H9 (cell line): ENCODE measurements at regions not wholly inside any gene's neighbourhood (a gene's known extent, or its start where the extent isn't known, plus 50 kb on each side); places are given as distances from the start of the nearest gene placed in this dataset.

ENCODE experiments used
- DNase-seq: peaks from one replicate; pipeline ENCODE4 v3.0.0-alpha.2; 2017
- H2AFZ ChIP-seq: one replicate; pipeline ENCODE4 v1.6.1; 2013; ENCODE audit warnings: mild to moderate bottlenecking, low read length, control low read depth, moderate library complexity
- H2AK5ac ChIP-seq: 2 replicates; pipeline ENCODE4 v1.6.1; 2013; ENCODE audit warnings: low read length, control low read depth, mixed read lengths; ENCODE audit not compliant: insufficient read length
- H2BK120ac ChIP-seq: one replicate; pipeline ENCODE4 v1.6.1; 2013; ENCODE audit warnings: low read depth, mild to moderate bottlenecking, low read length, control low read depth, inconsistent platforms; ENCODE audit not compliant: poor library complexity, severe bottlenecking
- H2BK12ac ChIP-seq: 2 replicates; pipeline ENCODE4 v1.6.1; 2013; ENCODE audit warnings: low read length, control low read depth, mixed read lengths, low read depth; ENCODE audit not compliant: insufficient read length
- H2BK15ac ChIP-seq: 2 replicates; pipeline ENCODE4 v1.6.1; 2013; ENCODE audit warnings: low read depth, low read length, control low read depth
- H2BK20ac ChIP-seq: one replicate; pipeline ENCODE4 v1.6.1; 2013; ENCODE audit warnings: low read depth, mild to moderate bottlenecking, low read length, control low read depth, inconsistent platforms; ENCODE audit not compliant: poor library complexity, severe bottlenecking
- H2BK5ac ChIP-seq: 2 replicates; pipeline ENCODE4 v1.6.1; 2013; ENCODE audit warnings: low read length, control low read depth, mixed read lengths; ENCODE audit not compliant: insufficient read length
- H3K14ac ChIP-seq: 2 replicates; pipeline ENCODE4 v1.6.1; 2013; ENCODE audit warnings: low read length, control low read depth; ENCODE audit not compliant: insufficient read depth
- H3K18ac ChIP-seq: 2 replicates; pipeline ENCODE4 v1.6.1; 2013; ENCODE audit warnings: low read depth, mild to moderate bottlenecking, mixed read lengths, low read length, control low read depth; ENCODE audit not compliant: insufficient read length
- H3K23ac ChIP-seq: 2 replicates; pipeline ENCODE4 v1.6.1; 2013; ENCODE audit warnings: low read length, control low read depth, mixed read lengths, low read depth; ENCODE audit not compliant: insufficient read length
- H3K23me2 ChIP-seq: 2 replicates; pipeline ENCODE4 v1.6.1; 2013; ENCODE audit warnings: low read depth, mild to moderate bottlenecking, mixed read lengths, low read length, control low read depth; ENCODE audit not compliant: insufficient read length, poor library complexity, severe bottlenecking
- H3K27ac ChIP-seq: 2 replicates; pipeline ENCODE4 v1.5.1; 2013; ENCODE audit warnings: low read length, control low read depth, mixed read lengths, low read depth; ENCODE audit not compliant: insufficient read length
- H3K27me3 ChIP-seq: 2 replicates; pipeline ENCODE4 v1.6.1; 2013; ENCODE audit warnings: low read length, control low read depth, inconsistent platforms; ENCODE audit not compliant: insufficient read depth
- H3K4ac ChIP-seq: 2 replicates; pipeline ENCODE4 v1.6.1; 2013; ENCODE audit warnings: low read depth, mild to moderate bottlenecking, control low read depth, inconsistent platforms, low read length, moderate library complexity
- H3K4me1 ChIP-seq: 2 replicates; pipeline ENCODE4 v1.6.1; 2013; ENCODE audit warnings: low read length, control low read depth, inconsistent platforms; ENCODE audit not compliant: insufficient read depth
- H3K4me2 ChIP-seq: 2 replicates; pipeline ENCODE4 v1.6.1; 2013; ENCODE audit warnings: low read length, control low read depth, mixed read lengths; ENCODE audit not compliant: insufficient read length, insufficient read depth
- H3K56ac ChIP-seq: 2 replicates; pipeline ENCODE4 v1.6.1; 2013; ENCODE audit warnings: low read depth, mild to moderate bottlenecking, mixed read lengths, low read length, control low read depth; ENCODE audit not compliant: insufficient read length
- H3K79me1 ChIP-seq: 2 replicates; pipeline ENCODE4 v1.6.1; 2013; ENCODE audit warnings: low read depth, mild to moderate bottlenecking, moderate library complexity, low read length, control low read depth, inconsistent platforms; ENCODE audit not compliant: insufficient read depth, poor library complexity, severe bottlenecking
- H3K79me2 ChIP-seq: 2 replicates; pipeline ENCODE4 v1.6.1; 2013; ENCODE audit warnings: low read length, control low read depth, inconsistent platforms; ENCODE audit not compliant: insufficient read depth
- H3K9ac ChIP-seq: 2 replicates; pipeline ENCODE4 v1.6.1; 2013; ENCODE audit warnings: low read length, control low read depth, mixed read lengths; ENCODE audit not compliant: insufficient read length; ENCODE audit errors: extremely low read depth
- H3K9me3 ChIP-seq: one replicate; pipeline ENCODE4 v1.6.1; 2013; ENCODE audit warnings: low read depth, low read length, inconsistent platforms; ENCODE audit not compliant: control insufficient read depth
- H3T11ph ChIP-seq: one replicate; pipeline ENCODE4 v1.6.1; 2013; ENCODE audit warnings: mild to moderate bottlenecking, low read length, control low read depth, inconsistent platforms
- H4K20me1 ChIP-seq: one replicate; pipeline ENCODE4 v1.6.1; 2013; ENCODE audit not compliant: control insufficient read depth, insufficient read length, insufficient read depth
- H4K5ac ChIP-seq: 2 replicates; pipeline ENCODE4 v1.6.1; 2013; ENCODE audit warnings: low read depth, mild to moderate bottlenecking, mixed read lengths, low read length, control low read depth; ENCODE audit not compliant: insufficient read length
- H4K8ac ChIP-seq: replicated peaks from 2 replicates; pipeline ENCODE4 v1.6.1; 2013; ENCODE audit warnings: low read length, control low read depth, mixed read lengths, low read depth; ENCODE audit not compliant: insufficient read length
- H4K91ac ChIP-seq: 2 replicates; pipeline ENCODE4 v1.6.1; 2013; ENCODE audit warnings: low read depth, mild to moderate bottlenecking, moderate library complexity, mixed read lengths, low read length, control low read depth; ENCODE audit not compliant: insufficient read length
- H3K27ac Mint-ChIP-seq, 3 experiments: 2 replicates in 2 of 3; 3 replicates in 1 of 3; pipeline ENCODE4 v1.8.0; 2020 to 2021; ENCODE audit warnings: mixed read lengths in 3 of 3, mild to moderate bottlenecking in 1 of 3, moderate library complexity in 1 of 3
- H3K27me3 Mint-ChIP-seq: 2 replicates; pipeline ENCODE4 v1.8.0; 2021; ENCODE audit warnings: low read depth, mild to moderate bottlenecking, moderate library complexity, mixed read lengths
- H3K36me3 Mint-ChIP-seq, 3 experiments: 2 replicates in 2 of 3; 3 replicates in 1 of 3; pipeline ENCODE4 v1.8.0; 2020 to 2021; ENCODE audit warnings: low read depth in 3 of 3, mixed read lengths in 3 of 3; ENCODE audit not compliant: insufficient read depth in 1 of 3
- H3K4me1 Mint-ChIP-seq, 2 experiments: 2 replicates each; pipeline ENCODE4 v1.8.0; 2020; ENCODE audit warnings: mixed read lengths in 2 of 2
- H3K4me3 Mint-ChIP-seq, 2 experiments: 2 replicates in 1 of 2; 3 replicates in 1 of 2; pipeline ENCODE4 v1.8.0; 2020 to 2021; ENCODE audit warnings: mild to moderate bottlenecking in 2 of 2, mixed read lengths in 2 of 2, moderate library complexity in 1 of 2
- H3K9me3 Mint-ChIP-seq, 2 experiments: 2 replicates in 1 of 2; 3 replicates in 1 of 2; pipeline ENCODE4 v1.8.0; 2020; ENCODE audit warnings: mild to moderate bottlenecking in 2 of 2, mixed read lengths in 2 of 2, moderate library complexity in 1 of 2
- CTCF ChIP-seq: fragments of 200-600 bp; sonication (generic); conservative IDR thresholded peaks from 3 replicates; pipeline ENCODE4 v1.8.0; 2021; ENCODE audit warnings: antibody characterized with exemption, mild to moderate bottlenecking
- WGBS: extraction: QIAGEN DNeasy Blood & Tissue Kit; methylation state at CpG from one replicate; pipeline ENCODE4 v1.1.7; 2013; ENCODE audit warnings: missing lambda C conversion rate, low lambda C conversion rate, mixed read lengths; ENCODE audit not compliant: insufficient read length; ENCODE audit errors: extremely low coverage; 5-methylcytosine and 5-hydroxymethylcytosine counted together

- Histone ChIP-seq H4K91ac (no peak overlapping the region), H3K4me1 (no peaks in the 10 kb centered on the region)
- H3K27me3 Mint-ChIP-seq: peaks cover 22% of the 10 kb centered on the region
Observed at GRCh38 chr18:47627030-47627429, 303.4 kb downstream of the SMAD2 start.

More at GRCh38 chr18:47627030-47627429, 303.4 kb downstream of the SMAD2 start:
- no CpG with 5 or more reads among the region's 3 CpGs for WGBS
- DNase-seq: no peak
- H3K79me2 ChIP-seq: no peaks in the 10 kb centered on the region
- no peak for TF ChIP-seq CTCF
- Mint-ChIP-seq H3K36me3 (no peaks in the 10 kb centered on the region), H3K4me3 (no peak overlapping the region), H3K27ac (no peak overlapping the region; a peak in 1 of 7 replicates), H3K9me3 (no peaks in the 10 kb centered on the region), H3K4me1 (no peaks in the 10 kb centered on the region)
- H2BK5ac ChIP-seq: no peak overlapping the region
- H2BK20ac ChIP-seq: no peak overlapping the region
- no peak overlapping the region for H3K14ac ChIP-seq
- H3K23ac ChIP-seq: no peak overlapping the region
- no peak overlapping the region for H2BK120ac ChIP-seq
- H3K9ac ChIP-seq: no peak overlapping the region
- H3K56ac ChIP-seq: no peak overlapping the region
- H4K8ac ChIP-seq: no peak overlapping the region
- H2AK5ac ChIP-seq: no peak overlapping the region
- no peaks in the 10 kb centered on the region for H3K23me2 ChIP-seq
- no peak overlapping the region for H2BK12ac ChIP-seq
- no peaks in the 10 kb centered on the region for H3K9me3 ChIP-seq
- H2AFZ ChIP-seq: no peak overlapping the region
- no peak overlapping the region for H2BK15ac ChIP-seq
- no peak overlapping the region for H3K27ac ChIP-seq
- no peak overlapping the region for H3K4ac ChIP-seq
- no peak overlapping the region for H3T11ph ChIP-seq
- no peak overlapping the region for H3K4me2 ChIP-seq
- no peaks in the 10 kb centered on the region for H4K20me1 ChIP-seq
- H4K5ac ChIP-seq: no peak overlapping the region
- no peaks in the 10 kb centered on the region for H3K27me3 ChIP-seq
- H3K79me1 ChIP-seq: no peaks in the 10 kb centered on the region
- H3K18ac ChIP-seq: no peak overlapping the region
